ENCODE measurements at regions not wholly inside any gene's neighbourhood (a gene's known extent, or its start where the extent isn't known, plus 50 kb on each side); places are given as distances from the start of the nearest gene placed in this dataset.

- no peak for DNase-seq (ENCODE audit: low spot score)
Observed at GRCh38 chr7:46428295-46428694, 507.2 kb upstream of the IGFBP3 start.

GRCh38 chr7:46424934-46425333 lies 503.9 kb upstream of the IGFBP3 start:
- DNase-seq (ENCODE audit: low spot score) = no peak

GRCh38 chr7:46421441-46422230 lies 500.6 kb upstream of the IGFBP3 start:
- DNase-seq (ENCODE audit: low spot score) = no peak

- DNase-seq (ENCODE audit: low spot score) = peak; percentile 2
Observed at GRCh38 chr7:46414946-46415345, 493.9 kb upstream of the IGFBP3 start.

GRCh38 chr7:46411236-46411635 lies 490.2 kb upstream of the IGFBP3 start:
- no peak for DNase-seq (ENCODE audit: low spot score)

- DNase-seq (ENCODE audit: low spot score) = no peak
Observed at GRCh38 chr7:46407125-46407524, 486.1 kb upstream of the IGFBP3 start.

- no peak for DNase-seq (ENCODE audit: low spot score)
Observed at GRCh38 chr7:46397591-46397990, 476.5 kb upstream of the IGFBP3 start.

- no peak for DNase-seq (ENCODE audit: low spot score)
Observed at GRCh38 chr7:46396481-46396880, 475.4 kb upstream of the IGFBP3 start.

GRCh38 chr7:46393142-46393541 lies 472.1 kb upstream of the IGFBP3 start:
- DNase-seq (ENCODE audit: low spot score) = no peak

GRCh38 chr7:46391231-46392201 lies 470.4 kb upstream of the IGFBP3 start:
- DNase-seq (ENCODE audit: low spot score) = no peak

- no peak for DNase-seq (ENCODE audit: low spot score)
Observed at GRCh38 chr7:46390042-46390441, 469.0 kb upstream of the IGFBP3 start.

GRCh38 chr7:46389146-46389545 lies 468.1 kb upstream of the IGFBP3 start:
- DNase-seq (ENCODE audit: low spot score) = no peak

- DNase-seq (ENCODE audit: low spot score) = peak; percentile 29
Observed at GRCh38 chr7:46387646-46388045, 466.6 kb upstream of the IGFBP3 start.

- DNase-seq (ENCODE audit: low spot score) = no peak
Observed at GRCh38 chr7:46386428-46387399, 465.6 kb upstream of the IGFBP3 start.

- no peak for DNase-seq (ENCODE audit: low spot score)
Observed at GRCh38 chr7:46385662-46386309, 464.7 kb upstream of the IGFBP3 start.

GRCh38 chr7:46383605-46384004 lies 462.5 kb upstream of the IGFBP3 start:
- DNase-seq (ENCODE audit: low spot score) = no peak

GRCh38 chr7:46369933-46370654 lies 449.0 kb upstream of the IGFBP3 start:
- no peak for DNase-seq (ENCODE audit: low spot score)

GRCh38 chr7:46368871-46369270 lies 447.8 kb upstream of the IGFBP3 start:
- no peak for DNase-seq (ENCODE audit: low spot score)

GRCh38 chr7:46366526-46366925 lies 445.5 kb upstream of the IGFBP3 start:
- no peak for DNase-seq (ENCODE audit: low spot score)

- no peak for DNase-seq (ENCODE audit: low spot score)
Observed at GRCh38 chr7:46363688-46364087, 442.6 kb upstream of the IGFBP3 start.

GRCh38 chr7:46360811-46361210 lies 439.7 kb upstream of the IGFBP3 start:
- no peak for DNase-seq (ENCODE audit: low spot score)
